Common myeloid progenitor, CD34-positive (primary cell): ENCODE measurements at regions not wholly inside any gene's neighbourhood (a gene's known extent, or its start where the extent isn't known, plus 50 kb on each side); places are given as distances from the start of the nearest gene placed in this dataset.

Experiments
- CTCF ChIA-PET: fragments of 350-600 bp; sonication (Branson Sonifier 250); formaldehyde crosslinking; loops from one replicate; lab custom pipeline; 2021; ENCODE audit warnings: antibody characterized with exemption; lab: Charles Lee
- POLR2A ChIA-PET: fragments of 350-600 bp; sonication (Branson Sonifier 250); formaldehyde crosslinking; loops from one replicate; lab custom pipeline; 2021; ENCODE audit warnings: antibody characterized with exemption; lab: Charles Lee
- DNase-seq, 3 donors: peaks; one replicate each; pipeline versions ENCODE4 v3.0.0 to v3.0.0-alpha.2; 2013
- H3K27ac ChIP-seq, 2 experiments: 1 replicate in 1 of 2; 2 replicates in 1 of 2; pipeline ENCODE4 v1.7.0; 2013; ENCODE audit warnings: inconsistent platforms in 2 of 2, low read length in 2 of 2, mild to moderate bottlenecking in 2 of 2, low read depth in 1 of 2, moderate library complexity in 1 of 2; ENCODE audit not compliant: severe bottlenecking in 2 of 2, insufficient read depth in 1 of 2, poor library complexity in 1 of 2
- H3K27me3 ChIP-seq, 5 experiments: replicated peaks in 2 of 5; 1 replicate in 3 of 5; 2 replicates in 2 of 5; pipeline versions ENCODE4 v1.6.1 to v1.7.0; 2013; ENCODE audit warnings: low read length in 4 of 5, mild to moderate bottlenecking in 2 of 5, moderate library complexity in 2 of 5, inconsistent platforms in 1 of 5; ENCODE audit not compliant: insufficient read depth in 5 of 5, control insufficient read depth in 4 of 5
- H3K36me3 ChIP-seq, 4 experiments: 1 replicate in 2 of 4; 2 replicates in 2 of 4; pipeline versions ENCODE4 v1.6.1 to v1.7.0; 2013; ENCODE audit warnings: low read length in 3 of 4, control low read depth in 1 of 4, mild to moderate bottlenecking in 1 of 4; ENCODE audit not compliant: control insufficient read depth in 4 of 4, insufficient read depth in 4 of 4
- H3K4me1 ChIP-seq, 4 experiments: 1 replicate in 3 of 4; 2 replicates in 1 of 4; pipeline versions ENCODE4 v1.6.1 to v1.7.1; 2013; ENCODE audit warnings: low read length in 3 of 4, mild to moderate bottlenecking in 3 of 4, control low read depth in 1 of 4, inconsistent platforms in 1 of 4, moderate library complexity in 1 of 4; ENCODE audit not compliant: control insufficient read depth in 4 of 4, insufficient read depth in 4 of 4; ENCODE audit errors: control extremely low read depth in 1 of 4
- H3K4me3 ChIP-seq, 7 experiments: 1 replicate in 4 of 7; 2 replicates in 3 of 7; pipeline versions ENCODE4 v1.5.1 to v1.7.0; 2013; ENCODE audit warnings: mild to moderate bottlenecking in 7 of 7, low read length in 6 of 7, moderate library complexity in 6 of 7, inconsistent platforms in 2 of 7, low read depth in 2 of 7, control low read depth in 1 of 7; ENCODE audit not compliant: insufficient read depth in 4 of 7, control insufficient read depth in 1 of 7; ENCODE audit errors: extremely low read depth in 1 of 7
- H3K9me3 ChIP-seq, 5 experiments: 1 replicate in 4 of 5; 2 replicates in 1 of 5; pipeline versions ENCODE4 v1.6.1 to v1.7.1; 2013; ENCODE audit warnings: low read length in 4 of 5, mild to moderate bottlenecking in 2 of 5, inconsistent platforms in 1 of 5, low read depth in 1 of 5, moderate library complexity in 1 of 5; ENCODE audit not compliant: control insufficient read depth in 4 of 5, insufficient read depth in 2 of 5; ENCODE audit errors: control extremely low read depth in 1 of 5
- WGBS: methylation state at CpG from one replicate; pipeline ENCODE4 v1.1.5; 2013; ENCODE audit not compliant: insufficient coverage; 5-methylcytosine and 5-hydroxymethylcytosine counted together

GRCh38 chr12:77678621-77679020 lies 152.1 kb upstream of the NAV3 start:
- Histone ChIP-seq H3K27me3 (no peaks in the 10 kb centered on the region), H3K4me1 (no peaks in the 10 kb centered on the region), H3K4me3 (no peak overlapping the region), H3K27ac (no peak overlapping the region), H3K9me3 (no peaks in the 10 kb centered on the region), H3K36me3 (no peaks in the 10 kb centered on the region)
- WGBS: 100% methylated on average over 1 of the region's 1 CpG
- DNase-seq: no peak
- ChIA-PET CTCF (no interaction called here), POLR2A (no interaction called here)

DNA sequence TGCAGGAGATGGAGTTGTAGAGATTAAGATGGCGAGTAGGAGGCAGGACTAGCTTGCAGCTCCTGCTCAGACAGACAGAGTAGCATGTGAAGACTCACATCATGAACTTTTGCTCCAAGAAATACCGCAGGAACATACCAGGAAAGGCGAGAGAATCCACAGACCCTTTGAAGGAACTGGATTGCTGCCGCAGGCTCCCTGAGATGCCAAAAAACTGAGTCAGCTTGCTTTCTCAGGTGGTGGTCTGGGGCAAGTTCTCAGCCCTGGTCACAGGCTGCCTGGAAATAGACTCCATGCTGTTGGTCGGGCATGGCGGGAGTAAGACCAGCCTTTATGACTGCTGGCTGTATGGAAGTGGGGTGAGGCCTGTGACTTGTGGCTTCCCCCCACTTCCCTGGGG lies 163.6 kb upstream of the NAV3 start:
- ChIA-PET POLR2A (no interaction called here), CTCF (no interaction called here)
- 92% methylated on average over 5 of the region's 6 CpGs for WGBS
- Histone ChIP-seq H3K36me3 (no peaks in the 10 kb centered on the region), H3K4me3 (no peak overlapping the region), H3K9me3 (peaks cover 0 to 2% (median 0%) of the 10 kb centered on the region in 5 experiments), H3K27ac (no peak overlapping the region), H3K27me3 (no peaks in the 10 kb centered on the region), H3K4me1 (no peaks in the 10 kb centered on the region)
- DNase-seq: no peak

GRCh38 chr12:77648716-77649115 lies 182.0 kb upstream of the NAV3 start:
- H3K27me3 ChIP-seq: no peaks in the 10 kb centered on the region
- H3K9me3 ChIP-seq: no peaks in the 10 kb centered on the region
- CTCF ChIA-PET: no interaction called here
- DNase-seq: no peak
- no peaks in the 10 kb centered on the region for H3K36me3 ChIP-seq
- no peaks in the 10 kb centered on the region for H3K4me1 ChIP-seq
- no peak overlapping the region for H3K27ac ChIP-seq
- POLR2A ChIA-PET: no interaction called here
- H3K4me3 ChIP-seq: no peak overlapping the region

DNA sequence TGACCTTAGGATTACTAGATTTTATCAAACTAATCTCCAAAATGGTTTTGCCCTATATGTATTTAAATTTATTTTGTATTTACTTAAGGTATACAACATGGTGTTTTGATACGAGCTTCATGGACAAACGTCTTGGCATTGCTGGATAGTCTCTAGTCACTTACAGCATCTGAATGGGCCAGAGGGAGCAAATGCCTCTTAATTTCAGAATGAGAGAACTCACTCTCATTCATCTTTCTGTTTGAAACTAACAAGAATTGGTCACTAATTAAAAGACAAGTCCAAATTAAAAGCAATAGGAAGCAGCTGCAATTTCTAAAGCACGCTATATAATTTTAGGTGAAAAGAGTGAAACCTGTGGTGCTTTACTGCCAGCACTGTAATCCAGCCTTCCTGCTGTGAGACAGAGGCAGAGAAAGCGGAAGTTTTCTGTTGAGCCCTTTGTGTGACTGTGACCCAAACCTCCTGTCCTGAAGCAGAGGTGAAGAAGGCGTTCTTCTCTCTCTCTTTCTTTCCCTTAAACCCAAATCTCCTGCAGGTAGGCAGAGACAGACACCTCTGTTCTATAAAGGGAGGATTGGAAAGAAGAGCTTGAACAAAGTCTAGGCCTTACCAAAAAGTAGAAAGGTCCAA lies 184.6 kb upstream of the NAV3 start:
- Histone ChIP-seq H3K9me3 (no peaks in the 10 kb centered on the region), H3K36me3 (no peaks in the 10 kb centered on the region), H3K27ac (no peak overlapping the region), H3K27me3 (no peaks in the 10 kb centered on the region), H3K4me1 (no peaks in the 10 kb centered on the region), H3K4me3 (no peak overlapping the region)
- 100% methylated on average over 1 of the region's 5 CpGs for WGBS
- peak in 2 of 3 donors; percentile 1 to 5 for DNase-seq
- CTCF ChIA-PET: interaction anchor here (1.4 kb wide), 1 partner anchor 11 kb away, joined by 5 read pairs; no protein-coding TSS in a partner anchor
- POLR2A ChIA-PET: no interaction called here

DNA sequence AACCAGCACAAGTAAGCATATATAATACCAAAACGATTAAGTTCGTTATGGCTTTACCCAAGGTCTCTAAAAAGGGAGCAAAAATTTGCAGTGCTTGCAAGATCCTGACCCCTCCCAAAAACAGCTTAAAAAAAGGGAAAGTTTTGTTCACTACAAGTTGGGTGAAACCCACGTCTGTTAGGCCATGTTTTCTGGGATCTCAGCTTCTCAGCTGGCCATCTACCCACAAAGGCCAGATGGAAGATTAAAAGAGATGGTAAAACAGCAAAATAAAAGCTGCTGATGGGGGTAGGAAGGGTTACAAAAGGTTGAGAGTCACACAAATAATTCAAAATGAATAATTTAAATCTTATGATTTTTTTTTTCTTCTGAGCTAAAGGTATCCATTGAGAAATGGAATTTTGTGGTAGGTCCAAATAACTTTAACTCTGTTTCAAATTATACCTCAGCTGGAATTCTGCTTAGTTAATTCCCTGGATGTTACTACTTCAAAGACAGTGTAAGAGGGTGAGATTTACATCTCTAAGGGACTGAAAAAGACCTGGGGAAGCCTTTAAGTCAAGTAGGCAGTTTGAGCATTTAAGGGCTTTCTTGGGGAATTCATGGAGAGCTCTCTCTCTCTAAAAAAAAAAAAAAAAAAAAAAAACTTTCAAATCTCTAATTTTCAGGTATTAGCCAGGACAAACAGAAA lies 185.6 kb upstream of the NAV3 start:
- CTCF ChIA-PET: interaction anchor here (1.4 kb wide), 1 partner anchor 10 kb away, joined by 5 read pairs; no protein-coding TSS in a partner anchor
- no peak for DNase-seq

DNA sequence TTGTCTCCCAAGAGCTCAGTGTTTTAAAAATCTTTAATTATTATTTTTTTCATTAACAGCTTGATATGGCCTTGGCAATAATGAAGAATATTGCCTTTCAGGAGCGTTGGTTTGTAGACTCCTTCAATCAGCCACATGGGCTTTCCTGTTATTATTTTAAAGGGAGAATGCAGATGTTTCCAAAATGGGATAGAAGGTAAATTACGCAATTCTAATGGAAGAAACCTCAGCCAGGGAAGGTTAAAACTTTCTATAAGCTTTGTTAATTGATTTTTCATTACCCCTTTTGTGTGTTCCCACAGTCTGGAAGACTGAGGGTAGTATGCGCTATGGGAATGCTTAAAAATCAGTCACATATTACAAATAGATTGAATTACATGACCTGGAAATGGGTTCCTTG lies 188.4 kb upstream of the NAV3 start:
- Histone ChIP-seq H3K4me3 (no peak overlapping the region), H3K27me3 (no peaks in the 10 kb centered on the region), H3K27ac (no peak overlapping the region), H3K36me3 (no peaks in the 10 kb centered on the region), H3K4me1 (no peaks in the 10 kb centered on the region), H3K9me3 (no peaks in the 10 kb centered on the region)
- WGBS: 100% methylated on average over 1 of the region's 3 CpGs
- no peak for DNase-seq
- ChIA-PET CTCF (no interaction called here), POLR2A (no interaction called here)

More for the DNA sequence above, 185.6 kb upstream of the NAV3 start:
- Histone ChIP-seq H3K9me3 (no peaks in the 10 kb centered on the region), H3K36me3 (no peaks in the 10 kb centered on the region), H3K27me3 (no peaks in the 10 kb centered on the region), H3K4me3 (no peak overlapping the region), H3K27ac (no peak overlapping the region), H3K4me1 (no peaks in the 10 kb centered on the region)
- no CpG with 5 or more reads among the region's 3 CpGs for WGBS
- POLR2A ChIA-PET: no interaction called here

DNA sequence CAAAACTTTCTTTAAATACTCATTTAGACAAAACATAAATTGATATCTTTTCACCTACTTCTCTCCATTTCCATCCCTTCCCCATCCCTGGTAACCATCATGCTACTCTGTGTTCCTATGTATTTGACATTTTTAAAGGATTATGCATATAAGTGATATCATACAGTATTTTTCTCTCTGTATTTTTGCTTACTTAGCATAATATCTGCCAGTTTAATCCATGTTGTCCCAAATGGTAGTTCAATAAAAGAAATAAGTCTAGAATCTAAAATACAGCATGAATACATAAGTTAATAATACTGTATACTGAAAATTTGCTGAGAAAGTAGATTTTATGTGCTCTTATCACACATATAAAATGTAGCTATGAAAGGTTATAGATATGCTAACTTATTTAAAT lies 190.3 kb upstream of the NAV3 start:
- no peaks in the 10 kb centered on the region for H3K9me3 ChIP-seq
- no peaks in the 10 kb centered on the region for H3K36me3 ChIP-seq
- no peaks in the 10 kb centered on the region for H3K4me1 ChIP-seq
- CTCF ChIA-PET: no interaction called here
- POLR2A ChIA-PET: no interaction called here
- no peak overlapping the region for H3K4me3 ChIP-seq
- no peak overlapping the region for H3K27ac ChIP-seq
- no peak for DNase-seq
- no peaks in the 10 kb centered on the region for H3K27me3 ChIP-seq
